Adipose tissue (tissue), 3 donors: ENCODE measurements at regions not wholly inside any gene's neighbourhood (a gene's known extent, or its start where the extent isn't known, plus 50 kb on each side); places are given as distances from the start of the nearest gene placed in this dataset.

ENCODE experiments used
- H3K27ac ChIP-seq: one replicate; pipeline ENCODE4 v1.5.1; 2013; ENCODE audit warnings: low read depth, low read length
- WGBS, 3 donors: extraction: QIAGEN DNeasy Blood & Tissue Kit; methylation state at CpG; one replicate each; pipeline ENCODE4 v1.1.7; 2013; 5-methylcytosine and 5-hydroxymethylcytosine counted together
- donor health status: healthy with polysubstance abuse.
- donor health status: Bipolar disorder and iron deficiency.
- donor health status: healthy.

DNA sequence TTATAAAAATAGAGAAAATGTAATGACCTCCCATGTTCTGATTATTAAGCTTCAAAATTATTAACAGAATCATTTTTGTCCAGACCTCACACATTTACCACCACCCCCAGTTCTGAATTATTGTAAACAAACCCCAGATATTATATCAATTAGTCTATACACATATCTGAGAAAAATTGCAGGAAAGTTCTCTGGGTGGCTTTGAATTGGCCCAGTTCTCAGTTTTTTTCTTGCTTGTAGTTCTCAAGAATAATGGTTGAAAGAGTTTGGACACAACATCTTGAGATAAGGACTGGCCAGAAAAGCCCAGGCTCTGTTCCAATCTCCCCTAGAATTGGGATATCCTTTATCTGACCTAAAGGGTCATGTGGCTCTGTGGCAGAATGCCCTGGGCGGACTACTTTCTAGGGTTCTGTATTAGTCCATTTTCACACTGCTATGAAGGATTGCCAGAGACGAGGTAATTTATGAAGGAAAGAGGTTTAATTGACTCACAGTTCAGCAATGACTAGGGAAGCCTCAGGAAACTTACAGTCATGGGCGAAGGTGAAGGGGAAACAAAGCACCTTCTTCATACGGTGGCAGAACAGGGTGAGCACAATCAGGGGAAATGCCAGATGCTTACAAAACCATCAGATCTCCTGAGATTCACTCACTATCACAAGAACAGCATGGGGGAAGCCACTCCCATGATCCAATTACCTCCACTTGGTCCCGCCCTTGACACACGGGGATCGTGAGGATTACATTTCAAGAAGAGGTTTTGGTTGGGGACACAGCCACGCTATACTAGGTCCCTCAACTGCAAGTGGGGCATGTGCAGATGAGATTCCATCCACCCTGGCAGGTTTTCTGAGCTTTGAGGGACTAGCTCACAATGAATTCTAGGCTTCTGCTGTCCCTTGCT, 1504.6 kb upstream of the FLRT2 start:
- no peak overlapping the region for H3K27ac ChIP-seq
- WGBS, 3 donors: 69 to 77% (median 76%) methylated on average over 8 of the region's 8 CpGs

DNA sequence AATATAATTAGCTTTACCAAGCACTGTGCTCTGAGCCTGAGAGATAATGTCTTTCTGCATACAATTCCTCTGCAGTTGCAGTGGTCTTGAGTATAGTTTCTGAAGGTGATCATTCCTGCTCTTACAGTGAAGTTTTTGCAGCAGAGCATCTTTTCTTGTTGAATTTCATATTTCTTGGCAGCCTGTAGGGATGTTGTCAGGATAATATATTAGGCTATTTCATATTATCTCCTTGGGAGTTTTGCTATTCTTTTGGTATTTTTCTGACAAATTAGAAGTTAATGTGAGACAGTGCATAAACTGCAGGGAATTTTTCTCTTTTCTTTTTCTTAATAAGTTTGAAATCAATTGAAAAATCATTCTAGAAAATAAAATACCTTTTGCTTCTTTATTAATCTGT, 1502.6 kb upstream of the FLRT2 start:
- H3K27ac ChIP-seq: no peak overlapping the region

DNA sequence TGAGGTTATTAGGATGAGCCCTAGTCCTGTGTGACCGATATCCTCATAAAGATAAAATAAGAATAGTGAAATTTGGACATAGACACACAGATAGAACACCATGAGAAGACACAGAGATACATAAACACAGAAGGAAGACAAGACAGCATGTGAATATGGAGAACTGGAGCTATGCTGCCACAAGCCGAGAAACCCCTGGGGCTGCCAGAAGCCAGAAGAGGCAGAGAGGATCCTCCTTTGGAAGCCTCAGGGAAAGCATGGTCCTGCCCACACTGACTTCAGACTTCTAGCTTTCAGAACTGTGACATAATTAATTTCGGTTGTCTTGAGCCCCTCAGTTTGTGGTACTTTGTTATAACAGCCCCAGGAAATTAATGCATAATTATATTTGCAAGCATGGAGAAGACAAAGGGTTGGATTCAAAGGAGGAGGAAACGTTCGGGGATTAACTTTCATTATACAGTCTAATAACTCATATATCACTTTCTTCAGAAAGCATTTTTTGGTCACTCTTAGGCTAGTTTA, 1501.8 kb upstream of the FLRT2 start:
- WGBS, 3 donors: 67 to 88% (median 73%) methylated on average over 5 of the region's 5 CpGs
- no peak overlapping the region for H3K27ac ChIP-seq

DNA sequence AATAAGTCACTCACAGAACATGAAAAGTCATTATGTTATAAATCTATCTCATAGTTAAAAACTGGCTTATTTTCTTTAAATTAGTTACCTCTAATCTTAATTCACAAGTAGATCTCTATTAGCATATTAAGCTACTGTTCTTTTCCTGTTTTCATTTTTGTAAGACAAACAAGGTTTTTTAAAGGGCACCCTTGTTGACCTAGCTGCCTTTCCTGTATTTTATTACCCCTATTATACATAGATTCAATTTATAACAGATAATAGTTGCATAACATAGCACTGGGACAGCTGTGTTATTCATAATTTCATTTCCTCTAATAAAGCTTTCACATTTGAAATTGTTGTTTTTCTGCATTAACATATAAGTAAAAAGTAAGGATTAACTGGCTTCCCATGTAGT, 1500.7 kb upstream of the FLRT2 start:
- H3K27ac ChIP-seq: no peak overlapping the region

DNA sequence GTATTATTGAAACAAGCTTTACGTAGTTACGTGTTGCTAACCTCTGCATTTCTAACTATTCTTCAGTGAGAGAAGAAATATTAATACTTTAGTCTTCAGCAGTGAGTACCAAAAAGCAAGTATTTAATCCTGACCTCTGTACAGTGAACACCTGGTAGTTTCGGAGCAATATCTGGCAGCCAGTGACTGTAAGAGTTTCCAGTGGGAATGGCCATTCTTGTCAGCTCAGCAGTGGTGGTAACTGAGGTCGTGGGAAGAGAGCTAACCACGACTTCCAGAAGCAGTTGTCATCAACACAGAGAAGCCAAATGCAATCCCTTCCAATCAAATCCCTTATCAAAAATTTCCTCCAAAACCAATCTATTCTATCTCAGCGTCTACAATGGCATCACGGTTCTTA, 1500.2 kb upstream of the FLRT2 start:
- H3K27ac ChIP-seq: no peak overlapping the region

DNA sequence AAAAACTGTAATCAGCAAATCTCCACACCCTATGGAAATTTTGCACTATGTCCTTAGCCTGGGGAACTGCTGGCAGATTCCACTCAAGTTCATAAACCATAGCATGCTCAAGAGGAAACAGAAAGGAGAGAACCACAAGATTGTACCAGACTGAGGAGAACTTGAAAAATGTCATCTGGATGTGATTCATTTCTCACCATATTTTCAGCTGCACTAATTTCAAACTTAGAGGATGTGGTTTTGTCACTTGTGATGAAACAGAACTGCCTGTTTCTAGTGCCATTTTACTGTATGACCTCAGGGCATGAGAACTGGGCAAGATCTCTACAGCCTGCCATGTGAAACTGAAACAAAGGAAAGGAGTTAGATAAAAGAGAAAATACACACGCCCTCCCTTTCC, 1493.1 kb upstream of the FLRT2 start:
- WGBS, 3 donors: 44 to 66% (median 48%) methylated on average over 1 of the region's 1 CpG

More for the DNA sequence above, 1500.2 kb upstream of the FLRT2 start:
- 55 to 70% (median 63%) methylated on average over 7 of the region's 7 CpGs for WGBS, 3 donors

DNA sequence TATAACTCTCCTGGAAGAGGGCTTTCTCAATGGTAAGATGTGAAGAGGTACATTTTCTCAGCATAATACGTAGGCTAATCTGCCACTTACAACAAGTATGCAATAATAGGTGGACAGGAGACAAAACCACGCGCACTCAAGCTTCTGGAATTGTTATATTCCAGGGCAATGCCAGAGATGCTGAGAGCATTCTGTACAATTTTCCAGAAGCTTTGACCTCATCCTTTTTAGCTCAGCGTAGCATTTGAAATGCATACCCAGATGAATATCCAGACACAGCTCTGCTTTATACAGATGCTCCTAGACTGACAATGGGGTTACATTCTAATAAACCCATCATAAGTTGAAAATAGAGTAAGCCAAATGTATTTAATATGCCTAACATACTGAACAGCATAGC, 1492.4 kb upstream of the FLRT2 start:
- 87 to 97% (median 94%) methylated on average over 4 of the region's 4 CpGs for WGBS, 3 donors
- no peak overlapping the region for H3K27ac ChIP-seq

More for the DNA sequence above, 1493.1 kb upstream of the FLRT2 start:
- no peak overlapping the region for H3K27ac ChIP-seq

DNA sequence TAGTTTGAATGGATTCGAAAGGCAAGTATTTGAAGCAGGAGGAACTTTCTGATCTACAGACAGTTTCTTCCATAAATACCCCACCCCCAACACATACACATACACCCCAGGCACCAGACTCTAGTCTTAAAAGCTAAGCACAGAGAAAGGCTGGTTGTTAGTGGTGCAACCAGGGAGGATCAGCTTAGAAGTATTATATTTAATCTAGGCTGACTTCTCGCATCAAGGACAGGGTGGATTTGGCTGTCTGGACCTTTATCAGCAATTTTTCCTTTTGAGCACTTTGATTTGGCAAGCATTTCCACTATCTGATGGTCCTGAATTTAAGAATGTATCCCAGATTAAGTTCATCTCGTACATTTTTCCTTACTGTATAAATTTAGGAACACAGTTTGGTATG, 1489.8 kb upstream of the FLRT2 start:
- WGBS, 3 donors: 66 to 89% (median 83%) methylated on average over 3 of the region's 3 CpGs
- no peak overlapping the region for H3K27ac ChIP-seq

DNA sequence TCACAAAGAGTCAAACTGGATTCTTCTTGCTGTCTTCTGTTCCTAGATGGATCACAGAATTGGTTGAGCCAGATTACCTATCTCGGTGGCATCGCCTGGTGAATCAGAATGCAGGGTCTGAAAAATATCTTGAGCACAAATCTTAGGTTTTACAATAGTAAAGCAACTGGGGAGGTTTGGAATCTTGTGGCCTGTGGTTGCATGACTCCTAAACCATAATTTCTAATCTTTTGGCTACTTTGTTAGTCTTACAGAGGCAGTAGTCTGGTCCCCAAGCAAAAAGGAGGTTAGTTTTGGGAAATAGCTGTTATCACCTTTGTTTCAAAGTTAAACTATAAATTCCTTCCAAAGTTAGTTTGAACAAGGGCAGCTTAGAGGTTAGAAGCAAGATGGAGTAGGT, 1488.5 kb upstream of the FLRT2 start:
- no peak overlapping the region for H3K27ac ChIP-seq
- WGBS, 3 donors: 94 to 98% (median 98%) methylated on average over 2 of the region's 2 CpGs

DNA sequence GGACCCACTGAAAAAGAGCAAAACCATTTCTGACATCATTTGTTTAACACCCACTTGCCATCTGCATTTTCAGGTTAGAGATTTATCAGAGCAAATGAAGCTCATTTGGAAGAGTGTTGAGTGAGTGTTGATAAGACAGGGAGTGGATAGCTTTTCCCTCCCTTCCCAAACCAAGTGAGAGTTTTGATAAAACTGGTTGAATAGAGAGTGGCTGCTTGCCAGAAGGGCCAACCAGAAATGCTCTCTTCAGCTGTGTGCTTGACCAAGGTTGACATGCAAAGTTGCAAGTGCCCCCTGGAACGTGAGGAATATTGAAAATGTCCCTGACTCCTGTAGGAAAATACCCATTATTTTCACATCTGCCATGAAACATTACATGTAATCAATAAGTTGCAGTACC, 1487.0 kb upstream of the FLRT2 start:
- WGBS, 3 donors: 55 to 88% (median 74%) methylated on average over 1 of the region's 1 CpG
- no peak overlapping the region for H3K27ac ChIP-seq

DNA sequence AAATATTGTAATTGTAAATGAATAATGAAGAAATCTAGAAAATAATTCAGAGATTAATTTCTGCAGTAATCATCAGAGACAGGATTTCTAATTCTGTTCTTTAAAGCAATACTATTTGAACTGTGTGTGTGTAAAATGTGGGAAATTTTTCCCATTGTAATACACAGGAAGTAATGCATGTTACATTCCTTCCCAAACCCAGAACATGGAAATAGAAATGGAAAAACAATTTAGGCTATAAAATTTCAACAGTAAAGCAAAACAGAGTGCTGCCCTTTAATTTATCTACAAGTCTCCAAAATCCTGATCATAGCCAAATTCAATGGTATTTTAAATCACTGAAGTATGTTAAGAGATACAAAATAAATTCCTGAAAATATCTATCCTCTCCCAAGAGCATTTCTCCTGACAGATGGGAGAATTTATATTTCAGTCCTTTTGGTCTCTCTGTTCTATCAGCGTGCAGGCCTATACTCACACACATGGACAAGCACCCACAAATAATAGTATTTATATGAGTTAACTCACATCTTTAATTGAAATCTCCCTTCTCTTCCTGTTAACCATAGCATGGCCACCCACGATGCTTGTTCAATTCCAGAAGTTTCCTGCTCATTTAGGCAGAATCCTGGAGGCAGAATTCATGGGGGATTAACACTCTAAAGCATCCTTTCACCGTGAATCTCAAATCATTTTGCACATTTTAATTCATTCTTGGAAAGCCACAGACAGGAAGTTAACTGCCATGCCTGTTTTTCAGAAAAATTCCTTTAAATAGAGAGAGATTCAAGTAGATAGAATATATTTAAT, 1465.4 kb upstream of the FLRT2 start:
- WGBS, 3 donors: 31 to 65% (median 43%) methylated on average over 3 of the region's 3 CpGs

DNA sequence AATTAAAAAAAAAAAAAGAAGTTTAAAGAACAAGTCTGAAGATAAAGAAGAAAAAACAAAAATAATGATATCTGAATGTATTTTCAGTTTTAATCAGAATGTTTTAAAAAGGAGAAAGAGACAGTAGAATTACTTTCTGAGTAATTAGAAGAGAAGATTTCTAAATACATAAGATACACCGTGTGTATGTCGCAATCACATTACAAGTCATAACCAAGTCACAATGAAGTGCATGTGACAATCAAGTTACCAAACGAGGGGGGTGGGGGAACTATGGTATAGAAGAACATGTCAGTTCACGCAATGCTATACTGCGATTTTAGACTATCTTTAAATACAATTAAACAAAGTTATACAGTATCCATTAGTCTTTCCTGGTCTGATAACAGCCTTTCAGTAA, 1464.1 kb upstream of the FLRT2 start:
- WGBS, 3 donors: 78 to 87% (median 81%) methylated on average over 5 of the region's 5 CpGs
- H3K27ac ChIP-seq: no peak overlapping the region

More for the DNA sequence above, 1465.4 kb upstream of the FLRT2 start:
- no peak overlapping the region for H3K27ac ChIP-seq

DNA sequence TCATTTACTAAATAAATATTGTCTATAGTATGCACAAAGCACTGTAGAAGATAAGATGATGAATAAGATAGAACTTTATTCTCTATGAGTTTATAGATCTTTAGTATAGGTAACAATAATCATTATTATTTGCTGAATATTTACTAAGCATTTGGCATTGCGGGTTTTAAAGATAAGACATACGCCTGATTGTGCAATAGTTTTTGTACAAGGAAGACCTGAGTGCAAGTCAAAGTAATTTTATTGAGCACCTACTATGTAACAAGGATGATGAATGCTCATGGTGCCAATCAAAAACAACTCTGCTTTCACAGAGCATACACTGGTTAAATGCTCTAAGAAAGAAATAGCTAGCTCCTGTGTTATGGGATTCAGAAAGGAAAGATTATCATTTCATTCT, 1461.7 kb upstream of the FLRT2 start:
- WGBS, 3 donors: 78 to 98% (median 91%) methylated on average over 2 of the region's 2 CpGs
- no peak overlapping the region for H3K27ac ChIP-seq

DNA sequence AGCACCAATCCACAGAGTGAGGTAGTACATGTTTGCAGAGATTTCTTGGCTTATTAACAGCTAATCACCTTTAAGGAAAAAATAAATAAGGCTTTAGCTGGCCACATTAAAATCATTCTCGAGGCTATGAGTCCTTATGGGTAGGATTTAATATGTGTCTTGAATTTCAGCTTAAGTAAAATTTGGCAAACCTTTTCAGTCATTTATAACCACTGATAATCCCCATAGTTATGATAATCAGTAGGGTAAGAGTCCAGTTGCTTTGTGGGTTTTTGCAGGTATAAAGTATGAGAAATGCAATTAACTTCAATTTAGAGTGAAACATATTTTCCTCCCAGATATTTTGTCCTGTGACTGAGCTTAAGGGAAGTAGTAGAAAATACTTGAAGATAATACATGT, 1458.9 kb upstream of the FLRT2 start:
- WGBS, 3 donors: 64 to 73% (median 69%) methylated on average over 1 of the region's 1 CpG
- H3K27ac ChIP-seq: no peak overlapping the region

DNA sequence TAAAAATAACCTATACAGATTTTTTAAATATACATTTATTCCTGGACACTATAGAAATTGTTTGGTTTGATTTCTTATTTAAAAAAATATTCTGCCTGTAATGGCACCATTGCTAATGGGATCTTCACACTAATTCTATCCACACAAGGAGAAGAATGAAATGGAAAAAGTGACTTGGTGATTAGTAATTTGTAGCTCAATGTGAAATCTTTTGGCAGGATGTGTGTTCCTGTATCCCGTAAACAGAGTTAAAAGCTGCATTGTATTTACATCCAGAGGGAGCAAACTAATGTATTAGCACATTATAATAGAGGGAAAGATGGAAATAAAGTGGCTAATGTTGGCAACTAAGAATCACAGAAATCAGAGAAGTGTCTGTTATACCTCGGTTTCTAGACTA, 1455.3 kb upstream of the FLRT2 start:
- 72 to 88% (median 74%) methylated on average over 2 of the region's 2 CpGs for WGBS, 3 donors

DNA sequence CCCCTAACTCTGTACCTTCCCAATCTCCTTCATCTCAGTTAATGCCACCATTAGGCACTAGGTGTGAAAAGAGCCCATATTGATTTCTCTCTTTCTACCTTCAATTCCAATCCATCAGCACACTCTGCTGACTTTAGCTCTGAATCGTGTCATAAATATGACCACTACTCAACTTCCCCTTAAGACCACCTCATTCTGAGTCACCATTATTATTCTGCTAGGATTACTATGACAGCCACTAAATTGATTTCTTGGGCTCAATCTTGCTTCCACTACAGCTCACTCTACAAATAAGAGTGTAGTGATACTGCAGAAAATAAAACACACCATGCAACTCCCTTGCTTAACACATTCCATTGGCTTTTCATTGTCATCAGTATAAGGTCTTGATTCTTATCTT, 1449.0 kb upstream of the FLRT2 start:
- WGBS, 3 donors: 89 to 96% (median 91%) methylated on average over 1 of the region's 1 CpG
- H3K27ac ChIP-seq: no peak overlapping the region

More for the DNA sequence above, 1455.3 kb upstream of the FLRT2 start:
- no peak overlapping the region for H3K27ac ChIP-seq

DNA sequence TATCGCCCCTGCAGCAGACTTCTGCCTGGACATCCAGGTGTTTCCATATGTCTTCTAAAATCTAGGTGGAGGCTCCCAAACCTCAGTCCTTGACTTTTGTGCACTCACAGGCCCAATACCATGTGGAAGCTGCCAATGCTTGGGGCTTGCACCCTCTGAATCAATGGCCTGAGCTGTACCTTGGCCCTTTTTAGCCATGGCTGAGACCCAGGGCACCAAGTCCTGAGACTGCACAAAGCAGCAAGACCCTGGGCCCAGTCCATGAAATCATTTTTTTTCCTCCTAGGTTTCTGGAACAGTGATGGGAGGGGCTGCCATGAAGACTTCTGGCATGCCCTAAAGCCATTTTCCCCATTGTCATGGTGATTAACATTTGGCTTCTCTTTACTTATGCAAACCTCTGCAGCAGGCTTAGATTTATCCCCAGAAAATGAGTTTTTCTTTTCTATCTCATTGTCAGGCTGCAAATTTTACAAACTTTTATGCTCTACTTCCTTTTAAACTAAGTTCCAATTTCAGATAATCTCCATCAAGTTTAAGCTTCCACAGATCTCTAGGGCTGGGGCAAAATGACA, 1445.8 kb upstream of the FLRT2 start:
- no peak overlapping the region for H3K27ac ChIP-seq
- WGBS, 3 donors: 95 to 100% (median 96%) methylated on average over 1 of the region's 1 CpG

DNA sequence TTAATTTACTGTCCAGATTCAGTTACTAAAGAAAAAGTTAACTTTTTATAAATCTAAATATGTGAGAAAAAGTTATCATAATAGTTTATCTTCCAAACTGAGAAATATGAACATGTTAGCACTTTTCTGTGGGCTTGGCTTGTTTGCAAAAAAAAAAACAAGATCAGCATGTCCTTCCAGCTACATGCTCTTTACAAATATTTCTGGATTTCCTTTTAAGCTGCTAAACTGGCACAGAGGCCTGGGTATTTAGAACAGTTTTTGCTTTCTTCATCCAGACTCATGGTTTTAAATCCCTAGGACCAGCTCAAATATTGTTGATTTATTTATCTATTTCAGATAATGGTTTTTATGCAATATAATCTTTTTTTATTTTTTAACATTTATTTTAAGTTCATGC, 1444.5 kb upstream of the FLRT2 start:
- H3K27ac ChIP-seq: no peak overlapping the region

DNA sequence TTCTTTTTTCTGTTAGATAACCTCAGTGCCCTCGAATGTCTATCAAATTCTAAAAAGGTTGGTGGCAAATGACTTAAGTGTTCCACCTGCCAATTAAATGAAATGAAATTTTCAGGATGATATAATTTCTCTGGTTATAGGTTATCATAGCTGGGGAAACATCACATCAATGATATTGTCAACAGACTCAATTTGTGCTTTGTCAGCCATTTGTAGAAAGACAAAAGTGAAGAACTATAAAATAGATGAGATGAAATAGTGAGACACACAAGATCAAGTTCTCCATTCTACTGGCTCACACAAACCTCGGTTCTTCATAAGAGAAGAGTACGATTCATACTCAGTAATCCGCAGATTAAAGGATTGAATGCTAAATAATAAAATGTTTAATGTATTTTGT, 1443.2 kb upstream of the FLRT2 start:
- H3K27ac ChIP-seq: no peak overlapping the region
- 91 to 96% (median 94%) methylated on average over 4 of the region's 4 CpGs for WGBS, 3 donors
